ENCODE measurements at regions not wholly inside any gene's neighbourhood (a gene's known extent, or its start where the extent isn't known, plus 50 kb on each side); places are given as distances from the start of the nearest gene placed in this dataset.

DNA sequence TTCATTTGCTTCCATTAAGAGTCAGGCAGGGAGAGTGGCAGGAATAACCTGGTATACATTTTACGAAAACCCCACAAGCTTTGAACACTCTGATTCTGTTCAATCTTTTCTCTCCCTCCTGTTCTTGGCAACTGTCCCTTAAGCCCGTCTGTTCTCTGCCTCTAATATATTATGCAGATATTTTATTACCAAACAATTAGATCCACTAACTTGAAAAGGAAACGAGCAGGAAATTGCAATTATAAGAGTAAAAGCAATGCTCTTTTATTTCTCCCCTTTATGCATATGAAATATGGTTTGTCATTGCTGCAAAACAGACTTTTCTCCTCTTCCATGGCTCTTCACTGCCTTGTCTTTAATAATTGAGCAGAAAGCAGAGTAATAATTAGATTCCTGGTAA, 149.1 kb upstream of the CELF4 start:
- ChIA-PET SMC1A (ENCODE audit: uncharacterized antibody, unreplicated experiment) (interaction anchor here (1.1 kb wide), 1 partner anchor 15 kb away, joined by 3 read pairs; no protein-coding TSS in a partner anchor), POLR2A (interaction anchor here (1.2 kb wide), 1 partner anchor 73 kb away, joined by 3 read pairs; no protein-coding TSS in a partner anchor), RAD21 (ENCODE audit: unreplicated experiment) (no interaction called here), CTCF (no interaction called here)
- Histone ChIP-seq H3K4me3 (no peak overlapping the region), H3K4me1 (ENCODE audit: control insufficient read depth, insufficient read depth, low read length) (no peaks in the 10 kb centered on the region), H3K27me3 (replicated peaks in 1 of 2; ENCODE audit: control insufficient read depth in 2 of 2, insufficient read depth in 2 of 2, low read length in 1 of 2) (no peaks in the 10 kb centered on the region), H3K27ac (ENCODE audit: control insufficient read depth, insufficient read depth) (no peak overlapping the region), H3K9me3 (replicated peaks; ENCODE audit: control insufficient read depth, insufficient read depth, low read length) (no peaks in the 10 kb centered on the region), H3K79me2 (ENCODE audit: control insufficient read depth, insufficient read depth, low read length) (no peaks in the 10 kb centered on the region), H3K4me2 (ENCODE audit: control insufficient read depth, insufficient read depth) (no peak overlapping the region), H4K20me1 (ENCODE audit: control insufficient read depth, insufficient read depth) (no peaks in the 10 kb centered on the region), H3K36me3 (ENCODE audit: control insufficient read depth in 2 of 2, insufficient read depth in 2 of 2, low read length in 1 of 2) (no peaks in the 10 kb centered on the region), H2AFZ (ENCODE audit: control insufficient read depth, low read depth, low read length) (no peak overlapping the region), H3K9ac (ENCODE audit: control insufficient read depth, insufficient read depth, low read length) (no peak overlapping the region)
- intact Hi-C loops (cut with micrococcal nuclease; ENCODE audit: unreplicated experiment) (no loop called here), in situ Hi-C loops (cut with MboI) (no loop called here)
- no peak for FAIRE-seq
- BruUV-seq (replicated peaks), result no TSS peak
- DNase-seq (ENCODE audit: low read depth, low spot score), result no peak
- WGBS (ENCODE audit: insufficient coverage, insufficient replicate concordance, low lambda C conversion rate, missing lambda C conversion rate), result 7% methylated on average over 3 of the region's 3 CpGs
- TF ChIP-seq ATF7 (IDR thresholded peaks at IDR 0.05; ENCODE audit: low read depth) (no peak), MYC (IDR thresholded peaks at IDR 0.05; ENCODE audit: insufficient read depth, insufficient read length, insufficient replicate concordance, low read length, severe bottlenecking) (no peak), NBN (IDR thresholded peaks at IDR 0.05) (no peak)
- TF ChIP-seq, protein P1, sequence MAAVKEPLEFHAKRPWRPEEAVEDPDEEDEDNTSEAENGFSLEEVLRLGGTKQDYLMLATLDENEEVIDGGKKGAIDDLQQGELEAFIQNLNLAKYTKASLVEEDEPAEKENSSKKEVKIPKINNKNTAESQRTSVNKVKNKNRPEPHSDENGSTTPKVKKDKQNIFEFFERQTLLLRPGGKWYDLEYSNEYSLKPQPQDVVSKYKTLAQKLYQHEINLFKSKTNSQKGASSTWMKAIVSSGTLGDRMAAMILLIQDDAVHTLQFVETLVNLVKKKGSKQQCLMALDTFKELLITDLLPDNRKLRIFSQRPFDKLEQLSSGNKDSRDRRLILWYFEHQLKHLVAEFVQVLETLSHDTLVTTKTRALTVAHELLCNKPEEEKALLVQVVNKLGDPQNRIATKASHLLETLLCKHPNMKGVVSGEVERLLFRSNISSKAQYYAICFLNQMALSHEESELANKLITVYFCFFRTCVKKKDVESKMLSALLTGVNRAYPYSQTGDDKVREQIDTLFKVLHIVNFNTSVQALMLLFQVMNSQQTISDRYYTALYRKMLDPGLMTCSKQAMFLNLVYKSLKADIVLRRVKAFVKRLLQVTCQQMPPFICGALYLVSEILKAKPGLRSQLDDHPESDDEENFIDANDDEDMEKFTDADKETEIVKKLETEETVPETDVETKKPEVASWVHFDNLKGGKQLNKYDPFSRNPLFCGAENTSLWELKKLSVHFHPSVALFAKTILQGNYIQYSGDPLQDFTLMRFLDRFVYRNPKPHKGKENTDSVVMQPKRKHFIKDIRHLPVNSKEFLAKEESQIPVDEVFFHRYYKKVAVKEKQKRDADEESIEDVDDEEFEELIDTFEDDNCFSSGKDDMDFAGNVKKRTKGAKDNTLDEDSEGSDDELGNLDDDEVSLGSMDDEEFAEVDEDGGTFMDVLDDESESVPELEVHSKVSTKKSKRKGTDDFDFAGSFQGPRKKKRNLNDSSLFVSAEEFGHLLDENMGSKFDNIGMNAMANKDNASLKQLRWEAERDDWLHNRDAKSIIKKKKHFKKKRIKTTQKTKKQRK (IDR thresholded peaks at IDR 0.05; ENCODE audit: low read depth, low read length), result no peak
- TF ChIP-seq, protein P2, sequence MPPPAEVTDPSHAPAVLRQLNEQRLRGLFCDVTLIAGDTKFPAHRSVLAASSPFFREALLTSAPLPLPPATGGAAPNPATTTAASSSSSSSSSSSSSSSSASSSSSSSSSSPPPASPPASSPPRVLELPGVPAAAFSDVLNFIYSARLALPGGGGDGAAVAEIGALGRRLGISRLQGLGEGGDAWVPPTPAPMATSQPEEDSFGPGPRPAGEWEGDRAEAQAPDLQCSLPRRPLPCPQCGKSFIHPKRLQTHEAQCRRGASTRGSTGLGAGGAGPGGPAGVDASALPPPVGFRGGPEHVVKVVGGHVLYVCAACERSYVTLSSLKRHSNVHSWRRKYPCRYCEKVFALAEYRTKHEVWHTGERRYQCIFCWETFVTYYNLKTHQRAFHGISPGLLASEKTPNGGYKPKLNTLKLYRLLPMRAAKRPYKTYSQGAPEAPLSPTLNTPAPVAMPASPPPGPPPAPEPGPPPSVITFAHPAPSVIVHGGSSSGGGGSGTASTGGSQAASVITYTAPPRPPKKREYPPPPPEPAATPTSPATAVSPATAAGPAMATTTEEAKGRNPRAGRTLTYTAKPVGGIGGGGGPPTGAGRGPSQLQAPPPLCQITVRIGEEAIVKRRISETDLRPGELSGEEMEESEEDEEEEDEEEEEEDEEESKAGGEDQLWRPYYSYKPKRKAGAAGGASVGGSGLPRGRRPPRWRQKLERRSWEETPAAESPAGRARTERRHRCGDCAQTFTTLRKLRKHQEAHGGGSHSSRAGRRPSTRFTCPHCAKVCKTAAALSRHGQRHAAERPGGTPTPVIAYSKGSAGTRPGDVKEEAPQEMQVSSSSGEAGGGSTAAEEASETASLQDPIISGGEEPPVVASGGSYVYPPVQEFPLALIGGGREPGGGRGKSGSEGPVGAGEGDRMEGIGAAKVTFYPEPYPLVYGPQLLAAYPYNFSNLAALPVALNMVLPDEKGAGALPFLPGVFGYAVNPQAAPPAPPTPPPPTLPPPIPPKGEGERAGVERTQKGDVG (CRISPR knock-in tag; IDR thresholded peaks at IDR 0.05), result no peak
- ATAC-seq, result no peak

Measured in GM12878 (cell line).